ENCODE measurements at regions not wholly inside any gene's neighbourhood (a gene's known extent, or its start where the extent isn't known, plus 50 kb on each side); places are given as distances from the start of the nearest gene placed in this dataset.

- Mint-ChIP-seq H3K36me3 (ENCODE audit: low read depth) (no peaks in the 10 kb centered on the region), H3K27ac (ENCODE audit: unreplicated experiment) (no peak overlapping the region), H3K27me3 (ENCODE audit: low read depth) (no peaks in the 10 kb centered on the region), H3K4me1 (no peaks in the 10 kb centered on the region), H3K9me3 (peaks cover 3% of the 10 kb centered on the region), H3K4me3 (no peak overlapping the region)
- no peak for DNase-seq (ENCODE audit: low read depth, low spot score)
- no peak for TF ChIP-seq CTCF (conservative IDR thresholded peaks at IDR 0.05)
These were observed 384.6 kb downstream of the STIM2 start for GRCh38 chr4:27245216-27245615.

- peaks cover 4% of the 10 kb centered on the region for H3K9me3 Mint-ChIP-seq
- no peak for TF ChIP-seq CTCF (conservative IDR thresholded peaks at IDR 0.05)
- no peaks in the 10 kb centered on the region for H3K27me3 Mint-ChIP-seq (ENCODE audit: low read depth)
- H3K4me3 Mint-ChIP-seq = no peak overlapping the region
- DNase-seq (ENCODE audit: low read depth, low spot score) = no peak
- H3K4me1 Mint-ChIP-seq = peaks cover 1% of the 10 kb centered on the region
- no peak overlapping the region for H3K27ac Mint-ChIP-seq (ENCODE audit: unreplicated experiment)
- no peaks in the 10 kb centered on the region for H3K36me3 Mint-ChIP-seq (ENCODE audit: low read depth)
These were observed 388.2 kb downstream of the STIM2 start for GRCh38 chr4:27248829-27249228.

GRCh38 chr4:27251771-27252170 lies 391.1 kb downstream of the STIM2 start:
- Mint-ChIP-seq H3K4me3 (no peak overlapping the region), H3K36me3 (ENCODE audit: low read depth) (no peaks in the 10 kb centered on the region), H3K4me1 (peaks cover 4% of the 10 kb centered on the region), H3K27me3 (ENCODE audit: low read depth) (no peaks in the 10 kb centered on the region), H3K27ac (ENCODE audit: unreplicated experiment) (no peak overlapping the region), H3K9me3 (peaks cover 6% of the 10 kb centered on the region)
- no peak for DNase-seq (ENCODE audit: low read depth, low spot score)
- no peak for TF ChIP-seq CTCF (conservative IDR thresholded peaks at IDR 0.05)

GRCh38 chr4:27267339-27267969 lies 406.8 kb downstream of the STIM2 start:
- Mint-ChIP-seq H3K36me3 (ENCODE audit: low read depth) (no peaks in the 10 kb centered on the region), H3K4me1 (peaks cover 10% of the 10 kb centered on the region), H3K27ac (ENCODE audit: unreplicated experiment) (no peak overlapping the region), H3K9me3 (no peaks in the 10 kb centered on the region), H3K4me3 (no peak overlapping the region), H3K27me3 (ENCODE audit: low read depth) (no peaks in the 10 kb centered on the region)
- no peak for TF ChIP-seq CTCF (conservative IDR thresholded peaks at IDR 0.05)
- DNase-seq (ENCODE audit: low read depth, low spot score) = no peak

- no peak for TF ChIP-seq CTCF (conservative IDR thresholded peaks at IDR 0.05)
- H3K4me3 Mint-ChIP-seq = no peak overlapping the region
- no peak for DNase-seq (ENCODE audit: low read depth, low spot score)
- no peaks in the 10 kb centered on the region for H3K36me3 Mint-ChIP-seq (ENCODE audit: low read depth)
- H3K27ac Mint-ChIP-seq (ENCODE audit: unreplicated experiment) = no peak overlapping the region
- no peaks in the 10 kb centered on the region for H3K27me3 Mint-ChIP-seq (ENCODE audit: low read depth)
- H3K9me3 Mint-ChIP-seq = no peaks in the 10 kb centered on the region
- H3K4me1 Mint-ChIP-seq = peaks cover 10% of the 10 kb centered on the region
These were observed 407.3 kb downstream of the STIM2 start for GRCh38 chr4:27267970-27268355.

Data from neural crest cell (in vitro differentiated cells).